Endothelial cell of umbilical vein (primary cell): ENCODE measurements at regions not wholly inside any gene's neighbourhood (a gene's known extent, or its start where the extent isn't known, plus 50 kb on each side); places are given as distances from the start of the nearest gene placed in this dataset.

Experiments
- BruUV-seq: library from RNA; stranded (reverse); fragments of 400-500 nt; replicated peaks from 2 replicates; lab custom pipeline; 2021; lab: Mats Ljungman, UMichigan
- CTCF ChIA-PET: fragments of 300-600, 350-600 bp; sonication (Branson Sonifier 250); formaldehyde crosslinking; loops from one replicate; lab custom pipeline; 2021; ENCODE audit warnings: antibody characterized with exemption, inconsistent platforms; lab: Charles Lee
- POLR2A ChIA-PET: fragments of 300-600, 350-600 bp; sonication (Branson Sonifier 250); formaldehyde crosslinking; loops from one replicate; lab custom pipeline; 2021; ENCODE audit warnings: antibody characterized with exemption, inconsistent platforms; lab: Charles Lee
- DNase-seq: peaks from one replicate; pipeline ENCODE4 v3.0.0-alpha.2; 2011; ENCODE audit warnings: low read depth, low spot score
- FAIRE-seq: peaks from 2 replicates; lab custom pipeline; 2011; peaks lifted over from hg19 to GRCh38; lab: Jason Lieb, UNC
- H2AFZ ChIP-seq: 2 replicates; pipeline ENCODE4 v1.6.0; 2012; ENCODE audit warnings: low read depth, low read length, control low read depth, inconsistent platforms
- H3K27ac ChIP-seq: 2 replicates; pipeline ENCODE4 v1.5.1; 2011; ENCODE audit warnings: low read depth, mild to moderate bottlenecking, control low read depth, low read length, moderate library complexity; ENCODE audit not compliant: insufficient read depth
- H3K27me3 ChIP-seq, 2 experiments: 2 replicates each; pipeline versions ENCODE4 v1.6.0 to v1.6.1; 2011; ENCODE audit warnings: low read length in 2 of 2, mixed read lengths in 1 of 2; ENCODE audit not compliant: control insufficient read depth in 2 of 2, insufficient read depth in 2 of 2
- H3K36me3 ChIP-seq, 2 experiments: 2 replicates in 1 of 2; 3 replicates in 1 of 2; pipeline ENCODE4 v1.5.1; 2011; ENCODE audit warnings: low read length in 2 of 2, mild to moderate bottlenecking in 1 of 2, moderate library complexity in 1 of 2; ENCODE audit not compliant: control insufficient read depth in 2 of 2, insufficient read depth in 2 of 2; ENCODE audit errors: extremely low read depth in 1 of 2
- H3K4me1 ChIP-seq: 3 replicates; pipeline ENCODE4 v1.5.1; 2011; ENCODE audit warnings: mild to moderate bottlenecking, low read length; ENCODE audit not compliant: control insufficient read depth, insufficient read depth; ENCODE audit errors: extremely low read depth
- H3K4me2 ChIP-seq: 2 replicates; pipeline ENCODE4 v1.6.1; 2011; ENCODE audit warnings: low read length, control low read depth, mixed read lengths; ENCODE audit not compliant: insufficient read depth
- H3K4me3 ChIP-seq, 3 experiments: fragments of 200-600 bp in 1 of 3; sonication (generic), shearing (Covaris generic) in 1 of 3; replicated peaks in 1 of 3; 2 replicates each; pipeline ENCODE4 v1.5.1; 2011 to 2016; ENCODE audit warnings: control low read depth in 3 of 3, low read length in 3 of 3, mild to moderate bottlenecking in 2 of 3, inconsistent platforms in 1 of 3, low read depth in 1 of 3, moderate library complexity in 1 of 3; ENCODE audit not compliant: insufficient read depth in 1 of 3
- H3K79me2 ChIP-seq: 2 replicates; pipeline ENCODE4 v1.6.0; 2012; ENCODE audit warnings: low read length, inconsistent platforms; ENCODE audit not compliant: control insufficient read depth, insufficient read depth
- H3K9ac ChIP-seq: replicated peaks from 2 replicates; pipeline ENCODE3; 2011; ENCODE audit warnings: low read length, control low read depth; ENCODE audit not compliant: insufficient read depth; ENCODE audit errors: extremely low read depth
- H3K9me1 ChIP-seq: replicated peaks from 3 replicates; pipeline ENCODE4 v1.6.0; 2011; ENCODE audit warnings: mild to moderate bottlenecking, low read length; ENCODE audit not compliant: control insufficient read depth, insufficient read depth; ENCODE audit errors: extremely low read depth
- H3K9me3 ChIP-seq: replicated peaks from 2 replicates; pipeline ENCODE4 v1.5.1; 2012; ENCODE audit warnings: low read length, inconsistent platforms; ENCODE audit not compliant: control insufficient read depth, insufficient read depth
- H4K20me1 ChIP-seq: replicated peaks from 2 replicates; pipeline ENCODE3; 2011; ENCODE audit warnings: mild to moderate bottlenecking, low read length; ENCODE audit not compliant: control insufficient read depth, insufficient read depth; ENCODE audit errors: extremely low read depth
- CTCF ChIP-seq, 2 donors: IDR thresholded peaks; 1 replicate in 1 of 2; 2 replicates in 1 of 2; pipeline ENCODE4 v1.5.1; 2011; ENCODE audit warnings: low read length in 2 of 2, mild to moderate bottlenecking in 2 of 2, moderate library complexity in 2 of 2, control low read depth in 1 of 2, inconsistent platforms in 1 of 2, low read depth in 1 of 2; ENCODE audit not compliant: insufficient read depth in 1 of 2; ENCODE audit errors: extremely low read depth in 1 of 2
- EZH2 ChIP-seq: IDR thresholded peaks from 2 replicates; pipeline ENCODE4 v1.6.1; 2012; ENCODE audit warnings: borderline replicate concordance, low read depth, mild to moderate bottlenecking, moderate library complexity, low read length, inconsistent platforms; ENCODE audit not compliant: severe bottlenecking
- FOS ChIP-seq: IDR thresholded peaks from 2 replicates; pipeline ENCODE4 v1.6.1; 2011; ENCODE audit warnings: mild to moderate bottlenecking, low read length, moderate library complexity, borderline replicate concordance; ENCODE audit not compliant: insufficient read depth
- GATA2 ChIP-seq: IDR thresholded peaks from 2 replicates; pipeline ENCODE4 v1.7.0; 2011; ENCODE audit warnings: low read depth, mild to moderate bottlenecking, moderate library complexity, mixed read lengths, low read length; ENCODE audit not compliant: insufficient read length, insufficient read depth
- JUN ChIP-seq: IDR thresholded peaks from 2 replicates; pipeline ENCODE4 v1.6.1; 2011; ENCODE audit warnings: borderline replicate concordance, low read depth; ENCODE audit not compliant: insufficient read length, insufficient read depth
- MAX ChIP-seq: IDR thresholded peaks from 2 replicates; pipeline ENCODE4 v1.6.1; 2011; ENCODE audit not compliant: insufficient read depth, insufficient read length
- MYC ChIP-seq: IDR thresholded peaks from one replicate; pipeline ENCODE4 v1.6.1; 2011; ENCODE audit warnings: mild to moderate bottlenecking, low read depth, low read length
- POLR2A ChIP-seq: IDR thresholded peaks from 2 replicates; pipeline ENCODE4 v1.6.1; 2012; ENCODE audit warnings: low read depth, mild to moderate bottlenecking, control low read depth, low read length
- POLR2AphosphoS5 ChIP-seq: IDR thresholded peaks from 2 replicates; pipeline ENCODE4 v1.6.1; 2012; ENCODE audit warnings: low read depth, mild to moderate bottlenecking, control low read depth, low read length, moderate library complexity; ENCODE audit not compliant: insufficient read depth
- dilution Hi-C: fragments of 300-500 bp; cut with MboI; formaldehyde crosslinking; loops from one replicate; pipeline ENCODE4 v1.15.0; 2019; ENCODE audit warnings: low sequenced_read_pairs; ENCODE audit not compliant: extremely low pct_ligation_motif_present
- intact Hi-C: fragments of 100-400 bp; cut with micrococcal nuclease; formaldehyde crosslinking; loops from one replicate; pipeline ENCODE4 v1.10.0; 2022

GRCh38 chr15:46041905-46042304, 407.1 kb downstream of the SQOR start:
- intact Hi-C loops (no loop called here), dilution Hi-C loops (no loop called here)
- Histone ChIP-seq H3K4me1 (no peaks in the 10 kb centered on the region), H3K9me3 (no peaks in the 10 kb centered on the region), H3K4me2 (no peak overlapping the region), H3K9me1 (no peaks in the 10 kb centered on the region), H3K36me3 (no peaks in the 10 kb centered on the region), H3K27ac (no peak overlapping the region), H3K79me2 (no peaks in the 10 kb centered on the region), H3K27me3 (peaks cover 0 to 1% of the 10 kb centered on the region in 2 experiments), H3K4me3 (no peak overlapping the region), H2AFZ (no peak overlapping the region), H3K9ac (no peak overlapping the region), H4K20me1 (no peaks in the 10 kb centered on the region)
- TF ChIP-seq CTCF (IDR thresholded peaks at IDR 0.05; ENCODE audit: extremely low read depth in 1 of 2, insufficient read depth in 1 of 2, low read depth in 1 of 2, low read length in 2 of 2) (no peak), MYC (no peak), FOS (no peak), MAX (no peak), JUN (no peak), GATA2 (no peak), EZH2 (no peak), POLR2A (no peak), POLR2AphosphoS5 (no peak)
- ChIA-PET POLR2A (no interaction called here), CTCF (no interaction called here)
- no peak for DNase-seq
- BruUV-seq = no TSS peak
- no peak for FAIRE-seq
